ENCODE measurements at regions not wholly inside any gene's neighbourhood (a gene's known extent, or its start where the extent isn't known, plus 50 kb on each side); places are given as distances from the start of the nearest gene placed in this dataset.
"Not testable (repeated sequence)": the region's sequence is repeated elsewhere in the genome, so short reads cannot be mapped to it uniquely, and the experiment has no call there.

DNA sequence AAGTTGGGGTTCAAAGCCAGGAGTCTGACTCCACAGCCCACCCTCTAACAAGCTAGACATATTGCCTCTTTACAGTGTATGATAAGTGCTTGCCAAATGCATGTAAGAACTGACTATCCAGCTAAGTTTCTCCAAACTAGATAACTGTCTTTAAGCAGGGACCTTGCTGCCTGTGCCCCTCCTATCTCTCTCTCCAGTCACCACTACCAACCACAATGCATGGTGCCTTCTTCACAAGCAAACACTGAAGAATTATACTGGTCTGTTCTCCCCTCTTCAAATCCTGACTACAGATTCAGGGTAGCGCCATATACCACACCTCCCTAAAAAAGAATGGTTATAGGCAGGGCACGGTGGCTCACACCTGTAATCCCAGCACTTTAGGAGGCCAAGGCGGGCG is 55.3 kb upstream of the WIPF3 start:
- not testable (repeated sequence) for TF ChIP-seq CTCF (IDR thresholded peaks at IDR 0.05; ENCODE audit: low read depth, low read length, missing input control); FOXA1 (IDR thresholded peaks at IDR 0.05); EGR1 (IDR thresholded peaks at IDR 0.05; ENCODE audit: low read depth in 2 of 2); HNF4G (IDR thresholded peaks at IDR 0.05); JUND (IDR thresholded peaks at IDR 0.05); HNF4A (conservative IDR thresholded peaks at IDR 0.05); RAD21 (IDR thresholded peaks at IDR 0.05); MAX (IDR thresholded peaks at IDR 0.05); YY1 (IDR thresholded peaks at IDR 0.05); RXRA (IDR thresholded peaks at IDR 0.05)
- TF ChIP-seq, protein P1, sequence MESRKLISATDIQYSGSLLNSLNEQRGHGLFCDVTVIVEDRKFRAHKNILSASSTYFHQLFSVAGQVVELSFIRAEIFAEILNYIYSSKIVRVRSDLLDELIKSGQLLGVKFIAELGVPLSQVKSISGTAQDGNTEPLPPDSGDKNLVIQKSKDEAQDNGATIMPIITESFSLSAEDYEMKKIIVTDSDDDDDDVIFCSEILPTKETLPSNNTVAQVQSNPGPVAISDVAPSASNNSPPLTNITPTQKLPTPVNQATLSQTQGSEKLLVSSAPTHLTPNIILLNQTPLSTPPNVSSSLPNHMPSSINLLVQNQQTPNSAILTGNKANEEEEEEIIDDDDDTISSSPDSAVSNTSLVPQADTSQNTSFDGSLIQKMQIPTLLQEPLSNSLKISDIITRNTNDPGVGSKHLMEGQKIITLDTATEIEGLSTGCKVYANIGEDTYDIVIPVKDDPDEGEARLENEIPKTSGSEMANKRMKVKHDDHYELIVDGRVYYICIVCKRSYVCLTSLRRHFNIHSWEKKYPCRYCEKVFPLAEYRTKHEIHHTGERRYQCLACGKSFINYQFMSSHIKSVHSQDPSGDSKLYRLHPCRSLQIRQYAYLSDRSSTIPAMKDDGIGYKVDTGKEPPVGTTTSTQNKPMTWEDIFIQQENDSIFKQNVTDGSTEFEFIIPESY (IDR thresholded peaks at IDR 0.05): not testable (repeated sequence)
